NCI-H524 treated with DMSO at 0.1 percent for 48 hours (cell line): ENCODE measurements at regions not wholly inside any gene's neighbourhood (a gene's known extent, or its start where the extent isn't known, plus 50 kb on each side); places are given as distances from the start of the nearest gene placed in this dataset.
"Not testable (repeated sequence)": the region's sequence is repeated elsewhere in the genome, so short reads cannot be mapped to it uniquely, and the experiment has no call there.

Experiments
- DNase-seq: peaks from one replicate; lab custom pipeline; 2025; lab: John Stamatoyannopoulos, UW

DNA sequence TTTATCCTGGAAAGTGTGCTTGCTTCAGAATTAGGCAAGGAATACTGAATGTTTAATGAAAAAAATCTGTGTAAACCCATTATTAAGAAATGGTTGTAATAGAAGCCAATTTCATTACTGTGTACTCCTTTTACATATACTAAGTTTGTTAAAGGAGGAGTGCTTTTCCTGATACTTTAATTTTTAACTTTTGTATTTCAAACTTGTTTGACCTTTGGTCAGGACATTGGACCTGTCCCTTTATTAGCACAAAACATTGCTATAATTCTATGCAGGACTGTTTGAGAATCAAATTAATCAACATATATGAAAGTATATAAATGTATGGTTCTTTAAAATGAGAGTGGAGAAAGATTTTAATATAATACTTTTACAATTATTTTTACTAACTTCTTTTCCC lies 659.6 kb downstream of the TMTC2 start:
- no peak for DNase-seq

DNA sequence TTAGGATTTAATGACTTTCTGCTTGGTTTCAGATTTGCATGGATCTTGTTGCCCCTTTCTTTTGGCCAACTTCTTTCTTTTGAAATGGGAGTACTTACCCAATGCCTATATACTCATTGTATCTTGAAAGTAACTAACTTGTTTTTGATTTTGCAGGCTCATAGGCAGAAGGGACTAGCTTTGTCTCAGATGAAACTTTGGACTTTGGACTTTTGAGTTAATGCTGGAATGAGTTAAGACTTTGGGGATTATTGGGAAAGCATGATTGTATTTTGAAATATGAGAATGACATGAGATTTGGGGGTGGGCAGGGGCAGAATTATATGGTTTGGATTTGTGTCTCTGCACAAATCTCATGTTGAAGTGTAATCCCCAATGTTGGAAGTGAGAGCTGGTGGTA lies 657.1 kb downstream of the TMTC2 start:
- no peak for DNase-seq

DNA sequence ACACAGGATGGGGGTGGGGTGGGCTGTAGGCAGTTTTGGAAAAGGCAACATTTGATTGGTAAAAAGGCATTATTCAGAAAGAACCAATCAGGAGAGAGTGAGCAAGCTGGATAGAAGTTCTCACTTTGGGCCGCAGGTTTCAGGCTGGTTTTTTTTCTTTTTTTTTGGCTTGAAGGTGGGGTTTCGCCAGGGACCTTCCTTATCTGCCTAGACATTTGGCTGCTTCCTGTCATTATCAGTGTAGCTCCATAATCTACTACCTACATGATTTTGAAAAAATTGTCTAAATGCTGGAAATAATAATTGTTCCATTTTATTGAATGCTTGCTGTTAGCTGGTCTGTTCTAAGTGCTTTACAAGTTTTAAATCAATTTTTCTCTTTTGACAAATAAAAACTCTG lies 649.0 kb downstream of the TMTC2 start:
- no peak for DNase-seq

DNA sequence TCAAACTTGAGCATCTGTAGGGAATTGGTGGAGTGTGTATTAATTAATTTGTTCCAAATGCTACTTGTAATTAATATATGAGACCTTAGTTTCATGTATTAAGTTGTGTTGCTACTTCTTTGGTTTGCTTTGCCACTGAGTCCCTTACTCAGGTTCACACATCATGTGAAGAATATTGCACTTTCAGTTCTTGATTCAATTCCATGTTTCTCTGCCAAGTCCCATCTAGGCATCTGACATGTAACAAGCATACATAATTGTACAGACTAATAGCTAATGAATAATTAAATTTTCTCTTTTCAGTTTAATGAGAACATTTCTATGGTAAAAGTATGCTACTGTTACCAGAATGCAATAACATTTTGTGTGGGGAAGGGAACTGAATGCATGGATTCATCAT lies 640.0 kb downstream of the TMTC2 start:
- no peak for DNase-seq

DNA sequence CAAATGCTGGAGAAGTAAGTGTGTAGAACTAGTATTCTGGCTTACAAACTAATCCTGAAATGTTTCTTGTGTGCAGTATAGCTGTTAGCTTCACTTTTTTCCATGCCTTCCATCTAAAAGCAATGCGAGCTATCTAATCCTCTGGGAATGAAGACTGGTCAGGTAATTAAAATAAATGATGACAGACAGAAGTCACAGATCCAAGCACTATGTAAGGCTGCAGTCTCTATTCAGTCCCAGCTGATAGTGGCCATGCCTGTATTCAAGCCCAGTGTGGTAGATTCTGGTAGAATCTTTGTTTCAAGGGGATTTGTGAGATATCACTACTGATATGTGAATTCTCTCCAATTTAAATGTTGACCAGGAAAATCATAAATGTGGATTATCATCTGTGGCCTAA lies 637.2 kb downstream of the TMTC2 start:
- DNase-seq = no peak

DNA sequence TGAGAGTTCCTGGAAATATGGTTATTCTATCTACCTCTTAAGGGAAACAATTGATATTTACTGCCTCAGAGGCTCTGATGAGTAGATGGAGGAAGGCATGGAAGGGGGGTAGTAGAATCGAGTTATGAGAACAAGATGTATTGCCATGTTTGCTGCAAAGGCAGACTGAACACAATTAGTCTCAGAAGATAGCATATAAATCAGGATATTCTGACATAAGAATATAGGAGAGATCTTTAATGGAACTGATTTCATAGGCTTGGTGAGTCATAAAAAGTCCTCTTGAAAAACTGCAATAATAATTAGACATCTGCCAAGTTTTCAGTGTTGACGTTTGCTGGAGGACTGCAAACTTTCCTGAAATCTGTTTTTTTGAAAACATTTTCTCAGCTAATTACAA lies 636.1 kb downstream of the TMTC2 start:
- DNase-seq = peak; percentile 14

DNA sequence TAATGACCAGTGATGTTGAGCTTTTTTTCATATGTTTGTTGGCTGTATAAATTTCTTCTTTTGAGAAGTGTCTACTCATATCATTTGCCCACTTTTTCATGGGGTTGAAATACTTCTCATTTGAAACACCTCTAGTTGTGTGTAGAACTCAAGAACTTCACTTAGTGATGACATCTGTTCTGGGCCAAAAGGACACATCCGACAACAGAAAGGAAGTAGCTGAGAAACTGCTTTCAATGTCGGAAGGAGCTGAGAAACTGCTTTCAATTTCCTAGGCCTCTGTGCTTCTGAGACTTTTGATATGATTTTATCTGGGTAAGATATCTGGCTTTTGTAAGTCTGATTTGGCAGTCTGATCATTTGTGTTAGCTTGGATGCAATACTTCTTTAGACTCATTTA lies 635.3 kb downstream of the TMTC2 start:
- no peak for DNase-seq

DNA sequence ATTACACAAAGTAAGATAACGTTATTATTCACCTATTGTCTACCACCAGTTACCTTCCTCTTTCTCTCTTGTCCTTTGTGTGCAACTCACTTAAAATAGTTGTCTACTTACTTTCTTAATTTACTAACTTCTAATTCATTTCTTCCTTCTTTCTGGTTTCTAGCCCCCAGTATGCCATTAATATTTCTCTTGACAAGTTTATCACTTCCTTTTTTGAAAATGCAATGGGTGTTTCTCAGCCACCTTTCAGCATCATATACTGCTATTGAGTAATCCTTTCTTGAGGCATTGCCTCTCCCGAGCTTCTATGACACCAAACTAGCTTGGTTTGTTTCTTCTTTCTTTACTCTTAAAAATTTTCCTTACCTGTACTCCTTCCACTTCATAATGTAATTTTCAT lies 633.6 kb downstream of the TMTC2 start:
- no peak for DNase-seq

DNA sequence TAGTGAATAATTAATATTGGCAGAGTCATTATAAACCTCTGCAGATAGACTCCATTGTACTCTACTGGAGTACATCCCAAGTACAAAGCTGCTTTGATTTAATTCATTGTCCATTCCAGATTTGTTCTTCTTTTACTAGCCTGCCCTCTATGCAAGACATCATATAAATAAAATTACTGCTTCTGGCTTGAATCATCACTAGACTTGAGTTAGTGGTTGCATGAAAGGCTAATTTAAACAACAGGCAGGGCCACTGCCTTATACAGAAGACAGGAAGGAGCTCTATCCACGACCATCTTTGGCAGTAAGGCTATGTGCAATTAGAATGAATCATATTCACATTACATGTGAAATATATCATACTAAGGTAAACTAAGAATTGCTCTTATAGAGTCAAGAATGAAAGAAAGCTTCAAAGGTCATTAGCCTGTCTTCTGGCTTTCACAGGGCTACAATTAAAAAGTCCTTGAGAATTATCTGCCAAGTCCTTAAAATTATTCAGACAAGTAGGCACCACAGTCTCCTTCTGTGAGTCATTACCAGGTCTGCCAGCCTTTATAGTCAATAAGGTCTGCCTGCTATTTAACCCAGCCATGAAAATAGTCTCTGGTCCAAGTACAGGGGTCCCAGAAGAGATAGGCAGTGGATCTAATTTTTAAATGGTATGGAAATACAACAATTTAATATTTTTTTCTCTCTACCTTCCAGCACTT lies 631.8 kb downstream of the TMTC2 start:
- DNase-seq = no peak

DNA sequence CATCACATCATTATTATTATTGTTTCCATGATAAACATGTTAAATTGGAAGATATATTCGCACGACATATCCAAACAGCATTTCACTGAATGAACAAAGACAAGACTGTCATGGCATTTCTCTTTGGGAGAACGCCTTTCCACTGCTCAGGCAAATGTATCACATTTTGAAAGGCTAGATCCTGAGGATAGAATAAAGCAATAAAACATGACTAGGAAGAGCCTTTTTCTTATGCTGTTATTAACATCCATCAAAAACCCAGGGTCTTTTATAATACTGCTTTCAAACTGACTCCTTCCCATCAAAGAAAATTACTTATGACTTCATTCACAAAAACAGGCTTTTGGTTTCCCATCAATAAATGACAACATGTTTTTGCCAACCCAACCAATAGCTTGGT lies 630.9 kb downstream of the TMTC2 start:
- DNase-seq = no peak

DNA sequence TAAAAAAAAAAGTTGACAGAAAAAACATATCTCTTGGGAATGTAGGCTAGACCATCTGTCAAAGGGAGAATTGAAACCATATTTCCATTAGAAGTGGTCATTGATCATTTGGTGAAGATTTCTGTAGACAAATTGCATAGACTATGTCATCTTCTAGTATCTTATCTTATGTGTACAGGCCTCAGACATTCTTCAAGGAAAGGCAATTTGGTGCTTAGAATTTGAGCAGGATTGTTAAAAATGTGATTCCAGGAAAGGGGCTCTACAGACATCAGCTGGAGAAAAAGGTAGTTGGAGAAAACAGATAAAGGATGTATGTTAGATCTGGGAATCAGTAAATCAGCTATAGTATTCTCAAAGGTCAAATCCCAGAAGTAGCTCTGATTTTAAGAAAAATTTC lies 627.1 kb downstream of the TMTC2 start:
- DNase-seq = no peak

DNA sequence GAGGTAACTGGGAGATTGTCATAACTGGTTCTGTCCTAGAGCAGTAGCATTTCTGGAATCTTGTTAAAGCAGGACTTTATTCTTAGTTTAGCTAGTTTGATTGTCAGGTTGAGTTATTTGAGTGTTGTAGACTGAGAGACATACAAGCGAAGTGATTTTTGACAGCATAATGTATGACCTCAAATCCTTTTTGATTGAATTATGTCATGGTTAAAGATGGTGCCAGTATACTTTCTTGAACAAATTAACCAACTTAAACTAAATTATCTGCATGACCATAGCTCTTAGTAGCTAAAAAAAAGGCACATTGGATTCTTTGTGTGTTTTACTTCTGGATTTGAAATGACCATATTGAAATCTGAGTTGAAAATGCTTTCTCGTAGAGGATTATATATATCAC lies 626.6 kb downstream of the TMTC2 start:
- no peak for DNase-seq

DNA sequence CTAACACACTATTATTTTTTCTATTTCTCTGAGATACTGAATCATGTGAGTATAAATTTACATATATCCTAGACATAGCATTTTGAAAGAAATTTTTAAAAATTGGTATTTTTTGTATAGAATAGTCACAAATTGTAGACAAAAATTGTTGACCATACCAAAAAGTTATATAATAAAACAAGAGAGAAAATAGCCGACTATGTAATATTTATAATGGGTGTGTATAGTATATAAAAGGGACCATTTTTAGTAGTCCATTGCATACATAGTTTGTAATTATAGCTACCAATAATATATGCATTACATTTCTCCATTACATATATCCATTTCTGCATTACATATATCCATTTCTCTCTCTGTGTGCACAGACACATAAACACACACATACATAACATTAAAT lies 590.2 kb downstream of the TMTC2 start:
- no peak for DNase-seq

DNA sequence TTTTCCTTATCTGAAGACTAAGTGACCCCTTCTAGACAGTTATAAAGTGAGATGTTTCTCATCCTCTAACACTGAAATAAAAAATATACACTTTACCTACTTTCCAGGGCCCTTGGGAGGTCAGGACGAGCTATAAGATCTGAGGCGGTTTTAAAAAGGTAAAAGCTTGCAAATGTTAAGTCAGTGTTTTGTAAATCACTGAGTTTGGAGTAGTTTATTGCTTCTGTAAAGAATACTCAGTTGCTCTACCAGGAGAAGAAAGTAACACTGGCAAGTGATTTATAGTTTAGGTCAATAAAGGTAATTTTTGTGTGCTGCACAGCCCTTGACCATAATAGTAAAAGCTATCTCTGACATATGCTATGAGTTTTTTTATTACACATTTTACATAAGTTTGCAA lies 584.5 kb downstream of the TMTC2 start:
- DNase-seq = no peak

DNA sequence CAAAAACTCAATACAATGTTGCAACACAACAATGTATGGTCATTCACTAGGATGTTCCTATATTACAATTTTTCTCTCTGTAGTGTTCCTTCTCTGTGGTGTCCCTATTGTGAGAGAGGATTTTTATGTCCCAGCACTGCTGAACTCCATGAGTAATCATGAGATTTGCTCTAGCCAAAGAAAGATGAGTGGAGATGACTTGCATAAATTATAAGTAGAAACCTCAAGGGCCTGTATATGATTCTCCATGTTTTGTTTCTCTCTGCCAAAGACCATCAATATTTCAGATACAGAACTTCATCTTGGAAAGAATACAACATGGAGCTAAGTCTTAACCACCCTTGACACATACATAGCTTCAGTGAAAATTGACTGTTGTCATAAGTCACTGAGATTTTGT lies 579.1 kb downstream of the TMTC2 start:
- DNase-seq = no peak

DNA sequence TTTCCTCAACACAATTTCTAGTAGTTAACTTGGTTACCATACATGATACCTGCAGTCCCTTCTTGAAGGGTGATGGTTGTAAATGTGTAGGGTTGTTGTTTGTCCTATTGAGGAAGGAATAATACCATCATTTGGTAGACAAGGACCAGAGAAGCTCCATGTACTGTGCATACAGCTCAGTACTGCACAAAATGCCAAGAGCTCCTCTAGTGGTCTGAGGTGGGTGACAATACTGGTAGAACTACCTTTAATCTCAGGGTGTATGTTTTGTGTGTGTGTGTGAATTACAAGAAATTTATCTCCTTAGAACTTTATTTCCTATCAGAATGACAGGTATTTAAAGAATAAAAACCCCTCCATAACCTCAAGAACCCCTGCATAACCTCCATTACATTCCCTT lies 575.3 kb downstream of the TMTC2 start:
- no peak for DNase-seq

DNA sequence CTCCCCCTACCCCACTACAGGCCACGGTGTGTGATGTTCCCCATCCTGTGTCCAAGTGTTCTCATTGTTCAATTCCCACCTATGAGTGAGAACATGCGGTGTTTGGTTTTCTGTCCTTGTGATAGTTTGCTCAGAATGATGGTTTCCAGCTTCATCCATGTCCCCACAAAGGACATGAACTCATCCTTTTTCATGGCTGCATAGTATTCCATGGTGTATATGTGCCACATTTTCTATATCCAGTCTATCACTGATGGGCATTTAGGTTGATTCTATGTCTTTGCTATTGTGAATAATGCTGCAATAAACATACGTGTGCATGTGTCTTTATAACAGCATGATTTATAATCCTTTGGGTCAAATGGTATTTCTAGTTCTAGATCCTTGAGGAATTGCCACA lies 573.4 kb downstream of the TMTC2 start:
- not testable (repeated sequence) for DNase-seq

DNA sequence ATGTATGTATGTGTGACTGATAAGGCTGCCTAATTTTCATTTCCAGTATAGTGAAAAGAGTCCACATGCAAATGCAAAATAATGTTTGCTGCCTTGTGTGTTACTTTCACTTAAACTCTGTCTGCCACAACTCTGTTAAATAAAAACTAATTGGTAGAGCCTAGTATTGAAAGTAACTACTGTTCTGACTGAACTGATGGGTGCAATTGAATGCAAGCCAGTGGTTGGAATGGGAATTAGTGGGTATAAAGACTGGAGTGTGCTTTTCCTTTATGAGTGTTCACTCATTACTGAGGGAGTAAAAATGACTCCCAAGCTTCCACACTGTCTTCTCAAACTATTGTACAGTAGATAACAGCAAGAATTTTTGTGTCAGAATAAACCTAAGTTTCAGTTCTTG lies 571.0 kb downstream of the TMTC2 start:
- DNase-seq = no peak

DNA sequence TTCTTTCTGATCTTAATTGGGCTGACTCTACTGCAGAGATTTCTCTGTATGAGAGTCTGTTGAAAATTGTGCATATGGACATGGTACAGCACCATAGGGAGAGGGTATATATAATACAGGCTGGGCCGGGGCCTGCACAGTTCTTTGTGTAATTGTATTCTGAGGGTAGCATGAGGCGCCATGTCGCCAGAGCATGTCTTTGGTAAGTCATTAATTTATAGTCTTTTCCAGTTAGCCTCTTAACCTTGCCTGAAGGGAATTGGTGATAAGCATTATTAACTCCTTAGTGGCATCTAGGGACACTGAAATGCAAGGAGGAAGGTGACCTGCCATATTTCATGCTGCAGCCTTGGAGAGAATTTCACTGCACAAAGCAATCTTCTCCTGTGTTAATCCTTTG lies 569.9 kb downstream of the TMTC2 start:
- no peak for DNase-seq

DNA sequence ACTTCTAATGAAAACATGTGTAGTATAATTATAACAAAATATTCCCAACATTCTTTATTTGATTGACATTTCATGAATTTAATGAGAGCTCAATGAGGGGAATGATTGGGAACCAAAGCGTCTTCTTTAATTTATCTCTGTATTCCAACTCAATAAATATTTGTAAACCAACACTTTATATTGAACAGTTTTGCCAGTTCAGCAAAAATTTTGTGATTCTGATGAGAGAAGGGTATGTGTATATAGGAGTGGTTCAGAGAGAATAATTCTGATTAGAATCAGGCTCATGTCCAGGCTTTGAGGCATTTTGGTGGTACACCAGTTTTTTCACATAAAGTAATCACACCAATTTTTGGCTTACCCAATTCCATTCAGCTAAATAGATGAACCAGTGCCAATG lies 564.2 kb downstream of the TMTC2 start:
- no peak for DNase-seq

DNA sequence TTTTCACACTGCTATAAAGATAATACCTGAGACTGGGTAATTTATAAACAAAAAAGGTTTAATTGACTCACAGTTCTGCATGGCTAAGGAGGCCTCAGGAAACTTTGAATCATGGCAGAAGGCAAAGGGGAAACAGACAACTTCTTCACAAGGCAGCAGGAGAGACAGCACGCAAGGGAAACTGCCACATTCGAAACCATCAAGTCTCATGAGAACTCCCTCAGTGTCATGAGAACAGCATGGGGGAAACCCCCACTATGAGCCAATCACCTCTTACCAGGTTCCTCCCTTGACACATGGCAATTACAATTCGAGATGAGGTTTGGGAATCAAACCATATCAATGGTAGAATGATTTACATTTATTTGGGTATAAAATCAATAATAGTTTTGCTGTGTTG lies 558.5 kb downstream of the TMTC2 start:
- DNase-seq = no peak

DNA sequence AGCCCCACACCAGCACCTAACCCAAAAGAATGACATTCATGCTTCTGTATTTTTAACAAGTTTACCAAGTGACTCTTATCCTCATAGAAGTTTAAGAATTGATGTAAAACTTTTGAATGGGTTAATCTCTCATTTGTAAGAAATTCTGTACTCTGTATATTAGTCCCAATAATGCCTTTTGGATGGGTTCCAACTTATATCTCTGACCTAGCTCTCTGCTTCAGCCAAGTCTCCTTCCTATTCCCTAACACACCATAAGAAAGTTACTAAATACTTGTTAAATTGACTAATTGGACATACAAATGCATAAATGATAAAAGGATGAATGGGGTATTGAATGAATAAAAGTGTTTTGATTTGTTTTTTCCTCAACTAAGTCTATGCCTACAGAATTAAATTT lies 557.3 kb downstream of the TMTC2 start:
- no peak for DNase-seq

DNA sequence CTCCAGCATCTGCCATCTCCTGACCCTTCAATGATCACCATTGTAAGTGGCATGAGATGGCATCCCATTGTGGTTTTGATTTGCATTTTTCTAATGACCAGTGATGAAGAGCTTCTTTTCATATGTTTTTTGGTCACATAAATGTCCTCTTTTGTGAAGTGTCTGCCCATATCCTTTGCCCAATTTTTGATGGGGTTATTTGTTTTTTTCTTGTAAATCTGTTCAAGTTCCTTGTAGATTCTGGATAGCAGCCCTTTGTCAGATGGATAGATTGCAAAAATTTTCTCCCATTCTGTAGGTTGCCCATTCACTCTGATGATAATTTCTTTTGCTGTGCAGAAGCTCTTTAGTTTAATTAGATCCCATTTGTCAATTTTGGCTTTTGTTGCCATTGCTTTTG lies 547.3 kb downstream of the TMTC2 start:
- DNase-seq = not testable (repeated sequence)

DNA sequence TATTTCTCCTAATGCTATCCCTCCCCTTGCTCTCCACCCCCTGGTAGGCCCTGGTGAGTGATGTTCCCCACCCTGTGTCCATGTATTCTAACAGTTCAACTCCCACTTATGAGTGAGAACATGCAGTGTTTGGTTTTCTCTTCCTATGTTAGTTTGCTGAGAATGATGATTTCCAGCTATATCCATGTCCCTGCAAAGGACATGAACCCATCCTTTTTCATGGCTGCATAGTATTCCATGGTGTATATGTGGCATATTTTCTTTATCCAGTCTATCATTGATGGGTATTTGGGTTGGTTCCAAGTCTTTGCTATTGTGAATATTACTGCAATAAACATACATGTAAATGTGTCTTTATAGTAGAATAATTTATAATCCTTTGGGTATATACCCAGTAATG lies 540.3 kb downstream of the TMTC2 start:
- not testable (repeated sequence) for DNase-seq

DNA sequence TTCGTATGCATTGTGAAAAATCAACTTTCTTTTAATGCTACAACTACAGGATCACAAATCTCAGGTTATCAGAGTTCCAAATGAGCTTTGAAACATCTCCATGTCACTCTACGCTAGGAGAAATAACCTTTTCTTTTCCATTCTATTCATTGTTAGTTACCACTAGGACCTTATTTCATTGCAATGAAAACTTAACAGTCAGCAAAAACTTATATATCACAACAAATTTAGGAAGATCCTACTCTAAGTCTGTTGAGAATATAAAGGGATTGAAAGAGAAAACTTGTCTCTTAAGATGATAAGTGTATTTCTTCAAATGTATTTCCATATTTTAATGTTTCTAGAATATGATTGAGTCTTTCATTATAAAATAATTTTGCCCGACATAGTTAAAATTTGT lies 539.1 kb downstream of the TMTC2 start:
- DNase-seq = no peak
